ENCODE measurements at regions not wholly inside any gene's neighbourhood (a gene's known extent, or its start where the extent isn't known, plus 50 kb on each side); places are given as distances from the start of the nearest gene placed in this dataset.

- no peak for TF ChIP-seq CTCF (IDR thresholded peaks at IDR 0.05)
- no peak for TF ChIP-seq ZFX (IDR thresholded peaks at IDR 0.05; ENCODE audit: borderline replicate concordance)
Observed at GRCh38 chr22:47248925-47249324, 486.5 kb downstream of the TBC1D22A start.
